Neural progenitor cell (in vitro differentiated cells): ENCODE measurements at regions not wholly inside any gene's neighbourhood (a gene's known extent, or its start where the extent isn't known, plus 50 kb on each side); places are given as distances from the start of the nearest gene placed in this dataset.

Experiments
- CTCF ChIP-seq: fragments of 200-600 bp; sonication (generic); IDR thresholded peaks from 2 replicates; pipeline ENCODE4 v1.5.1; 2017; ENCODE audit warnings: antibody characterized with exemption, mild to moderate bottlenecking
- EZH2phosphoT487 ChIP-seq: fragments of 200-600 bp; sonication (generic); IDR thresholded peaks from 2 replicates; pipeline ENCODE4 v1.6.1; 2017; ENCODE audit warnings: antibody characterized with exemption

GRCh38 chr5:88941581-88941980, 58.6 kb upstream of the MEF2C start:
- TF ChIP-seq CTCF (no peak), EZH2phosphoT487 (no peak)
